SHP77 treated with DMSO at 0.1 percent for 48 hours (cell line): ENCODE measurements at regions not wholly inside any gene's neighbourhood (a gene's known extent, or its start where the extent isn't known, plus 50 kb on each side); places are given as distances from the start of the nearest gene placed in this dataset.

ENCODE experiments used
- DNase-seq: peaks from one replicate; lab custom pipeline; 2025; lab: John Stamatoyannopoulos, UW

DNA sequence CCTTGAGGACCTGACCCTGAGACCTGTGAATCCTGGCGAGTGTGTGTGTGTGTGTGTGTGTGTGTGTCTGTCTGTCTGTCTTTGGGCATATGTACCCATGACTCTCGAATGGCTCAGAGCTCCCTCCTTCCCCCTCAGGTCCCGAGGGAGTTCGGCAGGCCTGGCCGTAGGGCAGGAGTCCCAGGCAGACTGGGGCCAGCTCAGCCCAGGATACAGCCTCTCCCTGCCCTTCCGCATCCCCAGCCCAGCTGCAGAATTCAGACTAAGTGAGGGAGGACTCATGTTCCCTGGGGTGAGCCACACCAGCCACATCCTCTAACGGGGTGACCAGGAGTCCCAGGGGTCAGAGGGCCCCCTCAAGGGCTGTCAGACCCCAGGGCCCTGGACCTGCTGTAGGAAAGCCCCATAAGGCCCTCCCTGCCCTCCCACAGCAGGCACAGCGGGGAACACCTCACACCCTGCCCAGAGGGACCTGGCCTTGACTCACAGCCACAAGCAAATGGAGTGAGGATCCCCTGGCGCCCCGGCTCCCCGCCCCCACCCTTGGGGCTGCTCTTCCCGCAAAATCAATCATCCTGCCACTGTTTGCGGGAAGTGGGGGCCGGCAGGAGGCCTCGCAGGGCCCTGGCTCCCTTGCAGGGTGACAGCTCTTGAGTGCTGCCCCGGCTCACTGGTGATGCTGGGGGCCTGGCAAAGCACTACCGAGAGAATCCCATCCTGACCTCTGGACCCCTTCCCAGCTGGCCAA lies 101.7 kb upstream of the CASZ1 start:
- DNase-seq, result no peak

DNA sequence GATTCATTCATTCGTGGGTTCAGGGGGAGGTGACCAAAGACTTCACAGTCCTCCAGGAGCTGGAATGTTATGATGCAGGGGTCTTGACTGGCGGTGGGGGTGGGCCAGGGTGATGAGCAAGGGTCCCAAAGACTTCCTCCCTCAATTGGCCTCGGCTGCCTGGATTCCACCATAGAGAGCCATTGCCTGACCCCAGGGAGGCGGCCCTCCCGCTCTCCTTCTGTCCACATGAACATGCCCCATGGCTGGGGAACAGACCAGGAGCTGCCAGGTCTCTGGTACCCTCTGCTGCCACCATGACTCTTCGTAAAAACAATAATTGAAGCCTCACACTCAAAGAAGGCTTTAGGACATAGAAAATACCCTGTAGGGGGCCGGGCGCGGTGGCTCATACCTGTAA lies 102.5 kb upstream of the CASZ1 start:
- DNase-seq, result no peak

DNA sequence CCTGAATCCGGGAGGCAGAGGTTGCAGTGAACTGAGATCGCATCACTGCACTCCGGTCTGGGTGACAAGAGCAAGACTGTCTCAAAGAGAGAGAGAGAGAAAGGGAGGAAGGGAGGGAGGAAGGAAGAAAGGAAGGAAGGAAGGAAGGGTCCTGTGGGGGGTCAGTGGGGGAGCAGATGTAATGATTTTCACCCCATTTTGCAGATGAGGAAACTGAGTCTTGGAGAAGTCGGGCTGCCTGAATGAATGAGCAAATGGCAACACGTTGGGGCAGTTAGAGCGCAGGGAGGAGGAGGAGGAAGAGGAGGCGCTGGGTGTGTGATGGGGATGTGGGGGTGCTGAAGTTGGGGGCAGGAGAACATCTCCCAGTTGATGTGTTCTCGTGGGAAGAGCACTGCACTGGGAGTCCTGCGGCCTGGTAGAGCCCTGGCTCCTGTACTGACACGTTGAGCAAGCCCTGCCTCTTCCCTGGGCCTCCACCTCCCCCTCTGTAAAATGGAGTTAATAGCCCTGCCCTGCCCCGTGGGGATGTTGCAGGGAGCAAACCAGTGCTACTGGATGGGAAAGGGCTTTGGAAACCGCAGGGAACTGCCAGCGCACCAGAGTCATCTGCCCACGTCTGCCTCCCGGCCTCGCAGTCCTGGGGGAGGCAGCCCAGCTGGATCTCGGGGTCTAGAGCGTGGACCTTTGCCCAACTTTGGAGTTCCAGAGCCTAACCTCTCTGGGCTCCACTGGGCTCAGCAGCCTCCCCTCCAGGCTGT lies 103.2 kb upstream of the CASZ1 start:
- DNase-seq, result no peak

DNA sequence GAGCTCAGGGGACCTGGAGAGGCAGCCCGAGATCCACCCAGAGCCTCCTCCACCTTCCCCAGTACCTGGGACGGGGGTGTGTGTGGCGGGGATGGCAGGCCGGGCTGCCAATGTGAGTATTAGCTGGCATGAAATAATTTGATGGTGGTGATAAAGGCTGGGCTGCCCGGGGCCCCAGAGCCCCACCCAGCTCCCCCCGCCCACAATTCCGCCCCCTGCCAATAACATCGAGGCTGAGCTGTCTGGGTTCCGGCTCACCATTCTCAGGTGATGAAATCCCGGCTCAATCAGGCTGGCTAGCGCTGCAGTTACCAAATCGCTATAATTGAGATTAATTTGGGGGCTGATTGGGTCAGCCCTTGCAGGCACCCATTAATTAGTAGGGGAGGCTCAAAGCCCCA lies 103.8 kb upstream of the CASZ1 start:
- no peak for DNase-seq

DNA sequence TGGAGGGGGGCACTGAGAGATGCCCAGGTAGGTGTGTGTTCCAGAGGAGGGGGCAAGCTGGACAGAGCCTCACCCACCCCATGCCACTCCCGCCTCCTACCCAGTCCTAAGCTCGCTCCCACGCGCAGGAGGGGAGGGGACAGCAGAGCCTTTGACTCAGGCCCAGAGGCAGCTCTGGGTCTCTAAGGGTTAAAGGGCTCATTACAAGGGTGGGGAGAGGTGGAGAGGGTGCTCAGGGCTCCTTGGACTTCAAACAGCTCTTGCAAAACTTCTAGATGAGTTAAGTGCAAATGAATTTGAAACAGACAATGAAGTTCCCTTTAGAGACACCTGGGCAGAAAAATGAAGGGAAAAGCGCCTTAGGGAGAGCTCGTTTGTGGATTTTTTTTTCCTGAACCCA lies 104.2 kb upstream of the CASZ1 start:
- DNase-seq, result no peak

DNA sequence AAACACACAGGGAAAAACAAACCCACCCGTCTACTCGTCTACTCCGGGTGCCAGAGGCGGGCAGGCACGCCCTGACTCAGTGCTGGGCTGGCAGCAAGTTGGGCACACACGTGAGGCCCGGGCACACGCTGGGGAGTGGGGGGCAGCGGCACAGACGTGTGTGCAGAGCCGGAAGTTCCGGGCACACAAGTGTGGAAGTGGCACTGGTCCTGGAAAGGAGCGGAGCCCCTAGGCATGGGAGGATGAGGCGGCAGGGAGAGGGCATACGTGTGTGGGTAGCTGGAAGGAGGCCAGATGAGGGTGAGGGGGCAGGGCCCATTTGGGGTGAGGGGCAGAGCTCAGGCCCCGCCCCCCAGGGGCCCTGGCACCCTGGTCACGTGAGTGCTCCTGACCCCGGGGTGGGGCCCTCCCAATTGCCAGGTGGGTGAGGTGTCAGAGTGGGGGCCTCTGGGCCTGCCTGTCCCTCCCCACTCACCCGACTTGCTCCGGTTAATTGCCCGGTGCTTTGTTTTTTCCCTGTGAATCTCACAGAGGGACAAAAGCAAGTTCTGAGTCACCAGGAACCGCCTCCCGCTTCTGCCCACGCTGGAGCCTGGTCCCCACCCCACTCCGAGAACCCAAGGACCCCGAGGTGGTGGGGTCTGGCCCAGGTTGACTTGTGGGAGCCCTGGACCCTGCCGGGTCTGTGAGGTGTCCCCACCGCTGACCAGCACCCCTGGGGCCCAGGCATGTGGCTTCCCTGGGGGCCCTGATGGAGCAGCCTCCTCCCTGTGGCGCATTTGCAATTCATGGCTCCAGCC lies 104.8 kb upstream of the CASZ1 start:
- DNase-seq, result no peak

DNA sequence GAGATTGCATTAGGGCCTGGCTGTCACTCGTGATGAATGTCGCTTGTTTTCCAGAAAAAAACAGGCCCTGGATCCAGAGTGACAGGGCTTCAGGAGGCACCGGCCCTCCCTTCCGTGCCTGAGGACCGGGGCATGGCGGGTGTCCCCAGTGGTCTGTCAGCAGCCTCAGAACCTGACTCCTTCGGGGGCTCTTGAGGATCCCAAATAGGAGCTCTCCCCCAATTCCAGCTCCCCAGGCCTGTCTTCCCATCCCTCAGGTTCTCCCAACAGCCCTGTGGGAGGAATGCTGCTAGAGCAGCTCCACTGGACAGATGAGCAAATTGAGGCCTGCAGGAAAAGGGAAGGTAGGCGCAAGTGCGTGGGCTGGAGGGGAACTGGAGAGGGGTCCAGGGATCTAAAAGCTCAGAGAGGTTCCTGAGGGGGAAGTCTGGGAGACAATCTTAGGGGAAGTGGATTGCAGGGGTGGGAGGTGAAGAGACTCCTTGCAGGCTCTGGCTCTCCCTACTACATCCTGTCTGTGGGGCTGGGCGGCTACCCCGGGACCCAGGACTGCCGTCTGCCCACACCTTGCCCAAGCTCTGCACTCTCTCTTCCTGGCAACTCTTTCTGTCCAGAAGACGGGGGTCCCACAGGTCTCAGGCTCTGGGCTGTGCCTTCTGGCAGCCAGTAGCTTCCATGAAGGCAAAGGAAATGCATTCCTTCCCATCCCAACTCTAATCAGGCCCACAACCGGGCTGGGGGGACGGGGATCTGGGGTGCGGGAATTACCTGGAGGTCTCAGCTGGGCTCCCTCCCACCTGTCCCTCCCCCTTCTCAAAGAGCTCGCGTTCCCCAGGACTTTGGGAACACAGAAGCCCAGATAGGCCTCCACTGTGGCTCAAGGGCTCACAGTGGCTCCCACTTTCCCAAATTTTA lies 105.7 kb upstream of the CASZ1 start:
- no peak for DNase-seq

DNA sequence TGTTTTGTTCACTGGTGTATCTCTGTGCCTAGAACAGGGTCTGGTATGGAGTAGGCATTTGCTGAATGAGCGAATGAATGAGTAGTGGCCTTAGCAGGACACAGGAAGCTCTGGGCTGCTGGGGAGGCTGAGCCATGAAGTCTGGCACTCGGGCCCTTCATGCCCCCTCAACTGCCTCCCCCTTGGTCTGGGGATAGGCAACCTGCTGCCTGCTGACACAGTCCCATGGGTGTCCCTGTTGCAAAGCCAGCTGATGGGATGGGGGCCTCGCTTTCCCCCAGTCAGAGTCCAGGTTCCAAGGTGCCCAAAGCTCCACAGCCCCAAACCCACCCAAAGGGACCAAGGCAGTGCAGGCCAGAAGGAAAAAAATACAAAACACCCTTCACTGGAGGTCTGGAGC lies 107.0 kb upstream of the CASZ1 start:
- no peak for DNase-seq

DNA sequence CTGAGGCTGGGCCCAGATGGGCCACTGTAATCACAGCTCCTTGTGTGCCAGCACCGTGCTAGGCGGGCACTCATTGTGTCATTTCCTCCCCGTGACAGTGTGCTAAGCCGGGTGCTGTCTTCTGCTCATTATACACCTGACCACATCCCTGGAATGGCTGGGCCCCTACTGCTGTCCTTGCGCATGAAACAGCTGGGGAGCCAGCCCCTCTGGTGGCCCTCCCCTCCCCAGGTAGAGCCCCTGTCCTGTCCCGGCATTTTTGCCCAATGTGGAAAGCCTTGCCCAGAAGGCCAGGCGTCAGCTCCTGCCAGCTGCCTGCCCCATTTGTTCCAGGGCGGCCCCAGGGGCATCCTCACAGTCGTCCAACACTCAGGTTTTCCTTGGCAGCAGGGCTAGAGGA lies 107.4 kb upstream of the CASZ1 start:
- DNase-seq, result no peak

DNA sequence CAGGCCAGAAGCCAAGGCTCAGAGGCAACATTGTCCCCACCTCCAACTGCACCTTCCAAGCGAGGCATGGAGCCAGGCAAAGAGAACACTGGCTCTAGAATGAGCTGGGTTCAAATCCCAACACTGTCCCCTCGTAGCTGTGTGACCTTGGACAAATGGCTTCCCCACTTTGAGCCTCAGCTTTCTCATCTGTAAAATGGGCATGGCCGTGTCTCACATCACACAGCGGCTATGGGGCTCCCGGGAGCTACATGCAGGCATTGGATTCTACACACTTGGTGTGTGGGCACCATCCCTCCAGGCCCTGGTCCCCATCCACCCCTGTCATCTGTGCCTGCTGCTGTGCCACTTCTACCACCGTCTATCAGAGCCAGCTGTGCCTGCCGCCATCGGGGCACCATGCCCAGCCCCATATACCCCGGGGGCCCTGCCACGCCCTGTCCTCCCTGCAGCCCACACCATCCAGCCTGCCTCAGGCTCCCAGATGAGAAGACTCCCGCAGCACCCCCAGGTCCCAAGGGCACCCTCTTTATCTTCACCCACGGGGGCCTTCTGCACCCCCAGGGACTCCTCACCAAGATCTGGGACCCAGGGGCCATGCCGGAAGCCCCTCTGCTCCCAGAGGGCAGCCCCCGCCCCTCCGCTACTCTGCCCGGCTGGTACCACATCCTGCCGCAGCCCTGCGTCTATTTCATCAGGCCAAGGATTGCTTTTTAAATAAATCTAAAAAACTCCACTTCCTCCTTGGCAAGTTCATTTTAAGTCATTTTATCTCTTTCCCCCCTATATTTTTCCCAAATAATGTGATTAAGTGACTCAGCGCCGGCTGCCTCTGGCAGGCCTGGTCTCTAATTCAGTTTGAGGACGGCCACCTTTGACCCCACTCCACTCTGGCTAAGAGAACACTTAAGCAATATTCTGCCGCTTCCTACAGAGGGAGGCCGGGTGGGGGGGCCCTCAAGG lies 107.8 kb upstream of the TARDBP start:
- DNase-seq, result no peak

DNA sequence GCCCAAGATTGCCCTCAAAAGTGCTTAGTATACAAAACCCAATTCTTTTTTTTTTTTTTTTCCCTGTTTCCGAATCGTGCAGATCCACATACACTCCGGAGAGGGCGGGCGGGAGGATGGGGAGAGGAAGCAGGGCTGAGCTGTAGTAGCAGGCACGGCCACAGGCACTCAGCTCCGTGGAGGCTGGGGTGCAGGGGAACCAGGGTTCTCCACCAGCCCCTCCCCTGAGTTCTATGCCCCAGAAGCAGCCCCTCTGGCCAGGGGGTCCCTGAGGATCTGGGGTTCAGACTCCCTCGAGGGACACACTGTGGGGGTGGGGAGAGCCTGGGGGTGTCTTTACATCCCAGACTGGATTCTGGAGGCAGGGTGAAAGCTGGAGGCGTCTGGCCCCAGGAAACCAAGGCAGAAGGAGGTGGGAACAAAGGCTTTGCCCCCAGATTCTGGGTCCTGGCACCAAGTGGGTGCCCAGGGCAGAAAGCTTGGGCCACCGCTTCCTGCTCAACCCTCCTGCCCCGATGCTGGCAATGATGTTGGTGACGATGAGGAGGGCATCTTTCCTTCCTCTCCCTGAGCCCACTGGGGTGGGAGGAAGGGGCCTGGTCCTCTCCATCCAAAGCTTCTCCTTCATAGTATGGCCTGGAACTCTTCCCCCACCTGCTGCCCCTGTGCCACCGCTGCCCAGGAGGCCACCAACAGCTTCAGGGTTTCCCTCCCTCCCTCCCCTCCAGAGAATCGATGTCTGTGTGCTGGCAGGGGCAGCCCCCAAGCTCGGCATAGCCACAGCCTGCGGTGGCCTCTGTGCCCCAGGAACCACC lies 106.4 kb upstream of the TARDBP start:
- DNase-seq, result no peak

DNA sequence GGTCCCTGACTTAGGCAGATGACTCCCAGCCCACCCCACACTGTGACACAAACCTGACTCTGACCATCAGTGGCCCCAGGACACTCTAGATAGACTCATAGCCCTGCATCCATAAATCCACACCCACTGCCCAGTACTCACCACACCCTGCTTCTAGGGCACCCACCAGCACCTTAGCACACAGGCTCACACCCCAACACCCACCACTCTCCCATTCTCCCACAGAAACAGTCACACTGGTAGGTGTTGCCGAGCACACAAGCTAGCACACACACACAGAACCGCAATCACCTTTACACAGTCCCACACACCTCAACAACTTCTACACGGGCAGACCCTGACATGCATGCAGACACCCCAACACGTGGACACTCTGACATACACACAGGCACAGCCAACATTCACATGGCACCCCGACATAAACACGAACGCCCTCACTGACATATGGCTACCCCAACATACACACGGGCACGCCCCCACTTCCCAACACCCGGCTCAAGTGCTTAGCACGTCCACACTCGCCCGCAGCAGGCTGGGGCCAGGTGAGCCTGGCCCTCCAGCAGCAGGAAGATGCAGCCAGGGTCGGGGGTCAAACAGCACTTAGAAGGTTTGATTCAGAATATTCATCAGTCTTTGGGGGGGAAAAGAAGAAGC lies 105.5 kb upstream of the TARDBP start:
- DNase-seq, result no peak

DNA sequence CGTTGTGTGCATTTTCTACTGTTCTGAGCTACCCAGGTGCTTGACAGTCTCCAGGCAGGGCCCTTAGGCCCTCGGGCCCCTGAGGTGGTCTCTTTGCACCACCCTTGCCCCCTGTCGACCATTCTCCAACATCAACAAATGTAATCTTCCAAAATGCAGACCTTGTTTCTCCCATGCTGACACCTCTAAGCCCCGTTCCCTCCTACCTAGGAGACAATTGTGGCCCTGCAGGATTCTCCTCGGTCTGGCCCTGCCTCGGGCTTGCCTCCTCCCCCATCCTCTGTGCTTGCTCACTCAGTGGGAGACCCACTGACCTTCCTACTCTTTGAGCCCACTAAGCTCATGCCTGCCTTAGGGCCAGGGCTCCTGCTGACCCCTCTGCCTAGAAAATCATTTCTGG lies 104.2 kb upstream of the TARDBP start:
- DNase-seq, result no peak

DNA sequence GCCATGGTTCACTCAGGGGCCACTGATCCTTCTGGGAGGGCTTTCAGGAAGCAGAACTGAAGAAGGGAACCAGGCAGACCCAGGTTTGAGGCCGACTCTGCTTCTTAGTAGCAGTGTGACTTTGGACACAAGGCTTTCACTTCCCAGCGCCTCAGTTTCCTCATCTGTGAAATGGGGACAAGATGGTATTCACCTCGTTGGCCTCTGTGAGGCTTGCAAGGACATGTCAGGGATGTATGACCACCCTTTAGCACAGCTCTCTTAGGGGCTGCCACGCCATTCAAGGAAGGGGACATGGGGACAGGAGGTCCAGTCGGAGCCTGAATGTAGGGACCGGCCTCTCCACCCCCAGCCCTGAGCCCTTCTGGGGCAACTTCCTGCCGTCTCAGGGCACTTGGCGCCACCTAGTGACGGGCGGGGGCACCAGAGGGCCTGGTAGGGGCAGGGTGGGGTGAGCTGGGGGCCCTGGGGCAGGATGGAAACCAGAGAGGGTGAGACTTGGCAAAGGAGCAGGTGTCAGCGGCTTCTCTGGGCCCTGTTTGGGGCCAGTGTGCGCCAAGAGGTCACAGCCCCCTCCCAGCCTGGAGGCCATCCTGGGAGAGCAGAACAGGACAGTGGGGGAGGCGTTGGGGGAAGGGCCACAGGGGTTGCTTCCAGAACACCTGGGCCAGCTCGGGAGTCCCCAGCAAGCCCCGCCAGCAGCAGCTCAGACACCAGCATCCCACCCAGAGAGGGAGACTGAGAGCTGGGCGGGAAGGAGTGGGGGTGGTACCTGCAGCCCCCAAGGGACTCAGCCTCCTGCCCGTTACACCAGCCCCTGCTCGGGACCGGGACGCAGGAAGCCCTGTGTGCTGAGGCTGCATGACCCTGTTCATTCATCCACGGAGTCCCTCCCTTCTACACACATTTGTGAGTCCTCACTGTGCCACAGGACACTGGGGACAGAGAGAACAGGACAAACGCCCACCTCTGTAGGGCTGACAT lies 102.5 kb upstream of the TARDBP start:
- DNase-seq, result no peak

DNA sequence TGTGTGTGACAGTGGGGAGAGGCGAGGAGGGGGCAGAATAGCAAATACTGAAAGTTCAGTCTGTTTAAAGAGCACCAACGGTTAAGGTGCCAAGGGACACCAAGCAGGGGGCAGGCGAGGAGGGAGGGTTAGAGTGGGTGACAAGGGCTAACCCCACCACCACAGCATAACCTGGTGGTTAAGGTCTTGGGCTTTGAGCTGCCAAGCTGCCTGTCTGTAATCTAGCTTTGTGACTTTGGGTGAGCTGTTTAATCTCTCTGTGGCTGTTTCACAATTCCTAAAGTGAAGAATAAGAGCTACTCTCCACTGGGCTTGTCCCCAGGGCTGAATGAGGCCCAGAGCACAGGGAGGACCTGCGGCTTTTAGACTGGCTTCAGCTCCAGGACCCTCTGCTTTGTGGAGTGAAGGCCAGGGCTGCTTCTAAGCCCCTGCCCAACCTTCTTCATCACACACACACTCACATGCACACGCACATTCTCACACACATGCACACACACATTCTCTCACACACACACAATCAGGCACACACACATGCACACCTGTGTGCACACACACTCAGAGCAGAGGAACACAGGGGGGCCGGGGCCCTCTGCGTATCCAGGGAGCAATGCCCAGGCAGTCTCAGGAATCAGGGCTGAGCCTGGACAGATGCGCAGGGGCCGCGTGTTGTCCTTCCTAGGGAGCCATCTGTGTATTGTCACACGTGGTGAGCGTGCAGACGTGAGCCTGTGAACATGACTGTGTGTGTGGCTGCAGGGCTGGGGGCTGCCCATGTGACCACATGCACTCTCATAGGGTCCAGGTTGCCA lies 101.6 kb upstream of the TARDBP start:
- no peak for DNase-seq

DNA sequence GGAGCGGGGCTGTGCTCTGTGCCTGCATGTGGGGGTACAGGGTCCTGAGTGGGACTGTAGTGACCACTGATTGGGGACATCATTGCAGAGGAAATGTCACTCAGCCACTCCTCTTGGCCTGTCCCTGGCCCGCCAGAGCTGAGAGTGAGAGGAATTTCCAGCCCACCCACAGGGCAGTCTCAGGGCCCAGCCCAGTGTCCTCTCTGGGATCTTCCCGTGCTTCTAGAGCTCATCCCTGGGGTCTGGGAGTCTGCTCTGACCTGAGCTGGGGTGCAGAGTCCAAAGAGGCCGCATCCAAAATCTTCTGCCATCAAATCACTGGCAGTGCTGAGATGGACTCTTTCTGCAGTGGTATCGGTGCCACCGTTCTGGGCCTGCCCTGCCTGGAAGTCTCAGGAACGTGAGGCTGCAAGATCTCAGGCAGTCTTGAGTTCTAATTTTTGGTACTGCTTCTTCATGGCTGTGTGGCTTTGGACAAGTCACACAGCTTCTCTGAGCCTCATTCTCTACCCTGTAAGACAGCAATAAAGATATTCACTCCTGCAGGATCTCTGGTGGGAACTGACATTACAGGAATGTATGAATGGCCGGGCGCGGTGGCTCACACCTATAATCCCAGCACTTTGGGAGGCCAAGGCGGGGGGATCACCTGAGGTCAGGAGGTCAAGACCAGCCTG lies 100.8 kb upstream of the TARDBP start:
- DNase-seq, result no peak

DNA sequence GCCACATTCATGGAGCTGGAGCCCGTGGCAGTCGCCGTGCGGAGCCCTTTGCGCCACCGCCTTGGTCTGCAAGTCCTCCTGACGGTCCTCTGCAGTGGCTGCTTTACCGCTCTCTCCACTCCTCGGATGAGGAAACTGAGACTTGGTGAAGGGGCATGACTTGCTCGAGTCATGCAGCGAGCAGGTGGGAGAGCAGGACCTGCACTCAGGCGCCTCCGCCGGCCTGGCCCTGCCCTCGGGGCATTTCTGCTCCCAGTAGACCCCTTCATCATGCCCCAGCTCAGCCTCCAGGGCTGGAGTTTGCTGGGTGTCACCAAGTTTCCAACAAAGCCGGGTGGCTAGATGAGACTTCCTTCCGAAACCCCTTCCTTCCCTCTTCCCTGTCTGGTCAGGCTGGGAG lies 100.0 kb upstream of the TARDBP start:
- no peak for DNase-seq
